Duodenal mucosa (tissue), 2 donors: ENCODE measurements at regions not wholly inside any gene's neighbourhood (a gene's known extent, or its start where the extent isn't known, plus 50 kb on each side); places are given as distances from the start of the nearest gene placed in this dataset.

ENCODE experiments used
- H3K27ac ChIP-seq: one replicate; pipeline ENCODE4 v1.7.0; 2013; ENCODE audit warnings: low read depth, low read length
- H3K27me3 ChIP-seq, 2 donors: one replicate each; pipeline ENCODE4 v1.7.0; 2013; ENCODE audit warnings: low read length in 2 of 2, control low read depth in 1 of 2; ENCODE audit not compliant: insufficient read depth in 2 of 2, control insufficient read depth in 1 of 2
- H3K36me3 ChIP-seq, 2 donors: one replicate each; pipeline ENCODE4 v1.7.0; 2013; ENCODE audit warnings: low read length in 2 of 2, control low read depth in 1 of 2; ENCODE audit not compliant: insufficient read depth in 2 of 2, control insufficient read depth in 1 of 2
- H3K4me1 ChIP-seq, 2 donors: one replicate each; pipeline ENCODE4 v1.7.0; 2013; ENCODE audit warnings: low read length in 2 of 2, control low read depth in 1 of 2; ENCODE audit not compliant: insufficient read depth in 2 of 2, control insufficient read depth in 1 of 2
- H3K4me3 ChIP-seq, 2 donors: one replicate each; pipeline ENCODE4 v1.7.0; 2013; ENCODE audit warnings: low read length in 2 of 2, low read depth in 1 of 2
- H3K9ac ChIP-seq, 2 donors: one replicate each; pipeline ENCODE4 v1.7.0; 2013; ENCODE audit warnings: low read length in 2 of 2, low read depth in 1 of 2
- H3K9me3 ChIP-seq, 2 donors: one replicate each; pipeline ENCODE4 v1.7.0; 2013; ENCODE audit warnings: low read length in 2 of 2, control low read depth in 1 of 2; ENCODE audit not compliant: control insufficient read depth in 1 of 2

GRCh38 chr9:1256178-1256577 lies 206.0 kb downstream of the DMRT2 start:
- no peaks in the 10 kb centered on the region for H3K4me1 ChIP-seq
- H3K4me3 ChIP-seq = no peak overlapping the region
- H3K27ac ChIP-seq = no peak overlapping the region
- H3K36me3 ChIP-seq = no peaks in the 10 kb centered on the region
- no peak overlapping the region for H3K9ac ChIP-seq
- no peaks in the 10 kb centered on the region for H3K27me3 ChIP-seq
- no peaks in the 10 kb centered on the region for H3K9me3 ChIP-seq

GRCh38 chr9:1261266-1261665 lies 211.1 kb downstream of the DMRT2 start:
- Histone ChIP-seq H3K9me3 (no peaks in the 10 kb centered on the region), H3K4me1 (no peaks in the 10 kb centered on the region), H3K4me3 (no peak overlapping the region), H3K9ac (no peak overlapping the region), H3K27me3 (no peaks in the 10 kb centered on the region), H3K27ac (no peak overlapping the region), H3K36me3 (no peaks in the 10 kb centered on the region)

- no peak overlapping the region for H3K27ac ChIP-seq
- no peaks in the 10 kb centered on the region for H3K4me1 ChIP-seq
- H3K9ac ChIP-seq = no peak overlapping the region
- no peaks in the 10 kb centered on the region for H3K27me3 ChIP-seq
- no peaks in the 10 kb centered on the region for H3K36me3 ChIP-seq
- no peaks in the 10 kb centered on the region for H3K9me3 ChIP-seq
- H3K4me3 ChIP-seq = no peak overlapping the region
Observed at GRCh38 chr9:1261879-1262766, 212.0 kb downstream of the DMRT2 start.

- Histone ChIP-seq H3K4me3 (no peak overlapping the region), H3K27me3 (no peaks in the 10 kb centered on the region), H3K27ac (no peak overlapping the region), H3K36me3 (no peaks in the 10 kb centered on the region), H3K4me1 (no peaks in the 10 kb centered on the region), H3K9ac (no peak overlapping the region), H3K9me3 (no peaks in the 10 kb centered on the region)
Observed at GRCh38 chr9:1267141-1267570, 217.0 kb downstream of the DMRT2 start.

GRCh38 chr9:1267581-1267980 lies 217.4 kb downstream of the DMRT2 start:
- Histone ChIP-seq H3K4me3 (no peak overlapping the region), H3K27ac (no peak overlapping the region), H3K4me1 (no peaks in the 10 kb centered on the region), H3K9ac (no peak overlapping the region), H3K9me3 (no peaks in the 10 kb centered on the region), H3K27me3 (no peaks in the 10 kb centered on the region), H3K36me3 (no peaks in the 10 kb centered on the region)

GRCh38 chr9:1269533-1270315 lies 219.6 kb downstream of the DMRT2 start:
- Histone ChIP-seq H3K27ac (no peak overlapping the region), H3K27me3 (no peaks in the 10 kb centered on the region), H3K9me3 (no peaks in the 10 kb centered on the region), H3K4me1 (no peaks in the 10 kb centered on the region), H3K4me3 (no peak overlapping the region), H3K9ac (no peak overlapping the region), H3K36me3 (no peaks in the 10 kb centered on the region)

GRCh38 chr9:1271367-1271766 lies 221.2 kb downstream of the DMRT2 start:
- no peak overlapping the region for H3K27ac ChIP-seq
- no peaks in the 10 kb centered on the region for H3K9me3 ChIP-seq
- H3K9ac ChIP-seq = no peak overlapping the region
- no peaks in the 10 kb centered on the region for H3K36me3 ChIP-seq
- no peak overlapping the region for H3K4me3 ChIP-seq
- no peaks in the 10 kb centered on the region for H3K4me1 ChIP-seq
- no peaks in the 10 kb centered on the region for H3K27me3 ChIP-seq

- H3K9ac ChIP-seq = no peak overlapping the region
- no peaks in the 10 kb centered on the region for H3K4me1 ChIP-seq
- H3K27me3 ChIP-seq = no peaks in the 10 kb centered on the region
- H3K9me3 ChIP-seq = no peaks in the 10 kb centered on the region
- H3K27ac ChIP-seq = no peak overlapping the region
- no peak overlapping the region for H3K4me3 ChIP-seq
- no peaks in the 10 kb centered on the region for H3K36me3 ChIP-seq
Observed at GRCh38 chr9:1271786-1272185, 221.6 kb downstream of the DMRT2 start.

GRCh38 chr9:1272488-1272887 lies 222.3 kb downstream of the DMRT2 start:
- Histone ChIP-seq H3K9me3 (no peaks in the 10 kb centered on the region), H3K4me1 (no peaks in the 10 kb centered on the region), H3K36me3 (no peaks in the 10 kb centered on the region), H3K4me3 (no peak overlapping the region), H3K27me3 (no peaks in the 10 kb centered on the region), H3K9ac (no peak overlapping the region), H3K27ac (no peak overlapping the region)

- H3K27me3 ChIP-seq = no peaks in the 10 kb centered on the region
- H3K9ac ChIP-seq = no peak overlapping the region
- H3K36me3 ChIP-seq = no peaks in the 10 kb centered on the region
Observed at GRCh38 chr9:1273859-1274258, 223.7 kb downstream of the DMRT2 start.

More at GRCh38 chr9:1273859-1274258, 223.7 kb downstream of the DMRT2 start:
- Histone ChIP-seq H3K27ac (no peak overlapping the region), H3K4me1 (no peaks in the 10 kb centered on the region), H3K4me3 (no peak overlapping the region), H3K9me3 (no peaks in the 10 kb centered on the region)
